Testis (tissue), 2 donors: ENCODE measurements at regions not wholly inside any gene's neighbourhood (a gene's known extent, or its start where the extent isn't known, plus 50 kb on each side); places are given as distances from the start of the nearest gene placed in this dataset.

ENCODE experiments used
- DNase-seq: peaks from one replicate; pipeline ENCODE4 v3.0.0-alpha.2; 2019
- H3K27ac ChIP-seq, 2 donors: fragments of 200-600 bp; sonication (generic); one replicate each; pipeline ENCODE4 v1.5.1; 2019
- H3K27me3 ChIP-seq: fragments of 200-600 bp; sonication (generic); one replicate; pipeline ENCODE4 v1.5.1; 2019
- H3K36me3 ChIP-seq: fragments of 200-600 bp; sonication (generic); one replicate; pipeline ENCODE4 v1.5.1; 2017; ENCODE audit warnings: low read depth; ENCODE audit errors: missing control alignments
- H3K4me1 ChIP-seq: fragments of 200-600 bp; sonication (generic); one replicate; pipeline ENCODE4 v1.5.1; 2019
- H3K4me3 ChIP-seq, 2 donors: fragments of 200-600 bp; sonication (generic); one replicate each; pipeline ENCODE4 v1.5.1; 2017 to 2019
- H3K9me3 ChIP-seq: fragments of 200-600 bp; sonication (generic); one replicate; pipeline ENCODE4 v1.5.1; 2017
- POLR2A ChIP-seq: fragments of 450-650 bp; IDR thresholded peaks from one replicate; pipeline ENCODE4 v1.6.1; 2017; ENCODE audit warnings: antibody characterized with exemption, mild to moderate bottlenecking, moderate library complexity
- WGBS, 2 donors: methylation state at CpG; one replicate each; pipeline ENCODE4 v1.1.5; 2018; 5-methylcytosine and 5-hydroxymethylcytosine counted together
- intact Hi-C: fragments of 100-400 bp; cut with DNase I; formaldehyde crosslinking; loops from one replicate; pipeline ENCODE4 v1.15.1; 2023; ENCODE audit warnings: low total_unique reads
- TF ChIP-seq, protein P1 (sequence below), 3 experiments: fragments of 450-650 bp in 2 of 3; fragments of 200-600 bp in 1 of 3; sonication (generic) in 1 of 3; IDR thresholded peaks; one replicate each; pipeline ENCODE4 v1.5.1; 2016 to 2019; ENCODE audit warnings: antibody characterized with exemption in 3 of 3, mild to moderate bottlenecking in 2 of 3, moderate library complexity in 1 of 3

DNA sequence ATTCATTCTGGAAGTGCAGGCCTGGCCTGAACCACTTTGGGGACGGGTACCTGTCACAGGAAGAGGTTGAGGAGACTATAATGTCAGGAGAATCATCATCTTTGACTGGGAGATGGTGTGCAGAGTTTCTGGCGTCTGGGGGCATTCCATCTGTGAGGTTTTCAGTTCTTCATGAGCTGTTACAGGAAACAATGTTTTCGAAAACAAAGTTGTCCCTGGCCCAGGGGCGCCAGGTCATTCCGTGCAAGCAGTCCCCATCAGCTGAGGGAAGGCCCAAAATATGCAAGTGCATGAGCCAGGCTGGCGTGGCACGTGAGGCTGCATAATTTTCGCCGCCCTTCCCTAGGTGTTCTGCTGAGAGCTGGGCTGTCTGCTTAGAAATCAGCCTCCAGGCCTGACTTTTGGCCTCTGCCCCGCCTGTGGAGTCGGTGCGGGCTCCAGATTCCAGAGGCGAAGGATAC, 68.4 kb upstream of the ATP5PO start:
- Histone ChIP-seq H3K4me3 (no peak overlapping the region), H3K9me3 (no peaks in the 10 kb centered on the region), H3K27me3 (no peaks in the 10 kb centered on the region), H3K4me1 (no peaks in the 10 kb centered on the region), H3K27ac (no peak overlapping the region), H3K36me3 (no peaks in the 10 kb centered on the region)
- DNase-seq = no peak
- intact Hi-C loops = no loop called here
- WGBS, 2 donors = 86 to 91% methylated on average over 9 to 13 of the region's 13 CpGs
- TF ChIP-seq POLR2A = no peak
- TF ChIP-seq, protein P1, sequence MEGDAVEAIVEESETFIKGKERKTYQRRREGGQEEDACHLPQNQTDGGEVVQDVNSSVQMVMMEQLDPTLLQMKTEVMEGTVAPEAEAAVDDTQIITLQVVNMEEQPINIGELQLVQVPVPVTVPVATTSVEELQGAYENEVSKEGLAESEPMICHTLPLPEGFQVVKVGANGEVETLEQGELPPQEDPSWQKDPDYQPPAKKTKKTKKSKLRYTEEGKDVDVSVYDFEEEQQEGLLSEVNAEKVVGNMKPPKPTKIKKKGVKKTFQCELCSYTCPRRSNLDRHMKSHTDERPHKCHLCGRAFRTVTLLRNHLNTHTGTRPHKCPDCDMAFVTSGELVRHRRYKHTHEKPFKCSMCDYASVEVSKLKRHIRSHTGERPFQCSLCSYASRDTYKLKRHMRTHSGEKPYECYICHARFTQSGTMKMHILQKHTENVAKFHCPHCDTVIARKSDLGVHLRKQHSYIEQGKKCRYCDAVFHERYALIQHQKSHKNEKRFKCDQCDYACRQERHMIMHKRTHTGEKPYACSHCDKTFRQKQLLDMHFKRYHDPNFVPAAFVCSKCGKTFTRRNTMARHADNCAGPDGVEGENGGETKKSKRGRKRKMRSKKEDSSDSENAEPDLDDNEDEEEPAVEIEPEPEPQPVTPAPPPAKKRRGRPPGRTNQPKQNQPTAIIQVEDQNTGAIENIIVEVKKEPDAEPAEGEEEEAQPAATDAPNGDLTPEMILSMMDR (IDR thresholded peaks at IDR 0.05) = no peak

DNA sequence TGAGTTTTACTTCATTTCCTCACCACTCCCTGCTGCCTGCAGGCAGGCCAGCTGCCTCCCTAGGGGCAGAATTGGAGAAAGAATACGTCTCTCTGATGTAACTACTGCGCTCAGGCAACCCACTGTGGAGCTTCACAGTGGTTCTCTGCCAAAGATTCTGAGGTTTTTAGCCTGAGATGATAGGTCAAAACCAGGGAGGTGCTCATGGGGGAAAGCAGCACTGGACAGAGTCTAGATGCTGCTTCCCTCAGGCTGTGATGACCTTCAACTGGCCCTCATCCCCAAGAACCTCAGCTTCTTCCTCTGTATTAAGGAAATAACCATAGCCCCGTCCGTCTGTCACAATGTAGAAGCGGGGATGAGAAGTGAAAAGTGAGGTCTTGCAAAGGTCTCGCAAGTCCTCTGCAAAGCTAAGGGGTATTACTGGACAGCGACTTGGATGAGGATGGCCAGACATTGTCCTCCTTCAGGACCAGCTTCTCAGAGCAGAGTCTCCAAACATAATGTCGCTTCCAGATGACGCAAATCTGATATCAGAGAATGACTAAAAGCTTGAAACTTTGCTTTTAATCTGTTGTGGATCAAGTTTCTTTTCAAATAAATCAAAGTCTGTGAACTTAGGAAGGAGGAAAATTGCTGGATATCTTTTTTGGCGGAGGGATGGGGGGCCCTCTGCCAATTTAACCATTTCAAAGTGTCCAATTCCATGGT, 65.9 kb upstream of the ATP5PO start:
- H3K36me3 ChIP-seq = no peaks in the 10 kb centered on the region
- intact Hi-C loops = no loop called here
- no peaks in the 10 kb centered on the region for H3K9me3 ChIP-seq
- TF ChIP-seq POLR2A = no peak
- TF ChIP-seq, protein P1 (IDR thresholded peaks at IDR 0.05) = no peak
- no peak for DNase-seq
- H3K4me1 ChIP-seq = no peaks in the 10 kb centered on the region
- H3K4me3 ChIP-seq = no peak overlapping the region
- no peaks in the 10 kb centered on the region for H3K27me3 ChIP-seq
- WGBS, 2 donors = 83 to 90% methylated on average over 10 of the region's 10 CpGs
- H3K27ac ChIP-seq = no peak overlapping the region

DNA sequence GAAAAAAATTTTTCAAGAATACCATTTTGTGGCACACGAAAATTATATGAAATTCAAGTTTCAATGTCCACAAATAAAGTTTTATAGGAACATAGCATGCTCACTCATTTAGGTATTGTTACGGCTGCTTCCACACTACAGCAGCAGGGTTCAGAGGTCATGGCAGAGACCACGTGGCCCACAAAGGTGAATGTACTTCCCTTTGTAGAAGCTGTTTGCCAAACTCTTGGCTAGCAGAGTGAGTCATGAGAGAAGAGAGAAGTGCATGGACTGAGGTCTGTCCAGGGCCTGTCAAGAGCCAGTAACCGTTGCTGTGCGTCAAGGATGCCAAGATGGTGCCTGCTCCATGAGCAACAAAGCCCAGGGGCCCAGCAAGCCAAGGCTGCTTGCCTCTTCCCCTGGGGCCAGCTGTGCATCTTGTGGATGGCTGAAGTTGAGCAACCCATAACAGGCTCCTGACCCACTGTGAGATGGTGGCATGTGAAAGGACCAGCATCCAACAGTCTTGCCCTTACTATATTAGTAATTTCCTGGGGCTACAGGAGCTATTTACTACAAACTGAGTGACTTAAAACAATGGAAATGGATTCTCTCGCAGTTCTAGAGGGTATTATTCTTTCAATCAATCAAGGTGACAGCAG, 64.8 kb upstream of the ATP5PO start:
- DNase-seq = no peak
- TF ChIP-seq, protein P1 (IDR thresholded peaks at IDR 0.05) = no peak
- no peak for TF ChIP-seq POLR2A
- no peaks in the 10 kb centered on the region for H3K36me3 ChIP-seq
- WGBS, 2 donors = 88 to 90% methylated on average over 6 of the region's 6 CpGs
- H3K4me3 ChIP-seq = no peak overlapping the region
- intact Hi-C loops = no loop called here
- no peaks in the 10 kb centered on the region for H3K4me1 ChIP-seq
- H3K27ac ChIP-seq = no peak overlapping the region
- no peaks in the 10 kb centered on the region for H3K9me3 ChIP-seq
- H3K27me3 ChIP-seq = no peaks in the 10 kb centered on the region

DNA sequence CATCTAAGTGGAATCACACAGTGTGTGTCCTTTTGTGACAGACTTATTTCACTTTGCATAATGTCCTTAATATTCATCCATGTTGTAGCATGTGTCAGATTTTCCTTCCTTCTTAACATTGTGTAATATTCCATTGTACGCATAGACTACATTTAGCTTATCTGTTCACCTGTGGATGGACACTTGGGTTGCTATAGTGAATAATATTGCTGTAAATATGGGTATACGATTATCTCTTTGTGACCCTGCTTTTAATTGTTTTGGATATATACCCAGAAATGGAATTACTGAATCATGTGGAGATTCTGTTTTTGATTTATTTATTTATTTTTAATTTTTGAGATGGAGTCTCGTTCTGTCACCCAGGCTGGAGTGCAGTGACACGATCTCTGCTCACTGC, 63.0 kb upstream of the ATP5PO start:
- H3K9me3 ChIP-seq = no peaks in the 10 kb centered on the region
- WGBS, 2 donors = 95 to 96% methylated on average over 4 of the region's 4 CpGs

More for the DNA sequence above, 63.0 kb upstream of the ATP5PO start:
- no peak overlapping the region for H3K4me3 ChIP-seq
- H3K27ac ChIP-seq = no peak overlapping the region
- DNase-seq = no peak
- H3K36me3 ChIP-seq = no peaks in the 10 kb centered on the region
- H3K4me1 ChIP-seq = no peaks in the 10 kb centered on the region
- intact Hi-C loops = no loop called here
- no peak for TF ChIP-seq POLR2A
- TF ChIP-seq, protein P1 (IDR thresholded peaks at IDR 0.05) = no peak
- no peaks in the 10 kb centered on the region for H3K27me3 ChIP-seq
